PC-3 (cell line): ENCODE measurements at regions not wholly inside any gene's neighbourhood (a gene's known extent, or its start where the extent isn't known, plus 50 kb on each side); places are given as distances from the start of the nearest gene placed in this dataset.

Experiments used
- CTCF ChIP-seq: fragments of 300-600 bp; sonication (generic); conservative IDR thresholded peaks from 2 replicates; pipeline ENCODE4 v1.5.1; 2017; ENCODE audit warnings: antibody characterized with exemption, low read depth, mild to moderate bottlenecking, low read length
- EZH2 ChIP-seq: fragments of 300-600 bp; sonication (generic); IDR thresholded peaks from one replicate; pipeline ENCODE4 v1.6.1; 2017; ENCODE audit warnings: antibody characterized with exemption, mild to moderate bottlenecking, low read length; ENCODE audit not compliant: unreplicated experiment

GRCh38 chr7:106170651-106171050 is 58.5 kb upstream of the SYPL1 start:
- TF ChIP-seq CTCF (no peak), EZH2 (no peak)
